ENCODE measurements at regions not wholly inside any gene's neighbourhood (a gene's known extent, or its start where the extent isn't known, plus 50 kb on each side); places are given as distances from the start of the nearest gene placed in this dataset.

- TF ChIP-seq CTCF (conservative IDR thresholded peaks at IDR 0.05) (no peak), ZFX (IDR thresholded peaks at IDR 0.05) (no peak)
Observed at GRCh38 chr4:178556796-178557195, 1114.6 kb upstream of the AGA start.

All from C4-2B (cell line).